Left colon (tissue), 2 donors: ENCODE measurements at regions not wholly inside any gene's neighbourhood (a gene's known extent, or its start where the extent isn't known, plus 50 kb on each side); places are given as distances from the start of the nearest gene placed in this dataset.
"Not testable (repeated sequence)": the region's sequence is repeated elsewhere in the genome, so short reads cannot be mapped to it uniquely, and the experiment has no call there.

Experiments
- ATAC-seq: fragments of 200-7000 bp; cut with Tn5 transposase; one replicate; pipeline ENCODE4 v1.9.1; 2020; ENCODE audit warnings: mild to moderate bottlenecking, moderate library complexity
- DNase-seq, 2 donors: peaks; one replicate each; pipeline ENCODE4 v3.0.0-alpha.2; 2020
- intact Hi-C, 2 donors: fragments of 100-400 bp; cut with DNase I in 1 of 2; cut with micrococcal nuclease in 1 of 2; formaldehyde crosslinking; loops; one replicate each; pipeline versions ENCODE4 v1.11.2 to v1.14.0; 2022; cut with DNase I, micrococcal nuclease
- donor health status: DM: no; HTN: no; CAD: no.
- donor health status: DM: yes; HTN: yes; CAD: no.

DNA sequence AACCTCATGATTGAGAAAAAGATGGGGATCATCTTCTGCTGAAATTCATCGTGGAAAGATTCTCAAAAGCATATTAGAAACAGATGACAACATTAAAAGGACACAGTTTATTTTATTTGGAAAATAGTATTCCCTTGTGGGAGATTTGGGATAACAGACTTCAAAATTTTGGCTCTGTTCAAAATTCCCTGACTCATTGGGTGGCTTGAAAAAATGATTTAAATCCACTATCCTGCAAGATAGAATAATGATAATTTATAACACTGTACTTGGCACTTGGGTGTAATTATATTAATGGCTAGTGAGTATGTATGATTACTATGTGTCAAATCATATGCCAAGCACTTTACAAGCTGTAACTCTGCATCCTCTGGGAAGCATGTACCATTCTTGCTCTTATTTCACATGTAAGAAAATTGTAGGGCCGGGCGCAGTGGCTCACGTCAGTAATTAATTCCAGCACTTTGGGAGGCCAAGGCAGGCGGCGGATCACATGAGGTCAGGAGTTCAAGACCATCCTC, 128.8 kb downstream of the LMNTD1 start:
- ATAC-seq (no peak), DNase-seq (no peak)
- intact Hi-C loops: no loop called here

DNA sequence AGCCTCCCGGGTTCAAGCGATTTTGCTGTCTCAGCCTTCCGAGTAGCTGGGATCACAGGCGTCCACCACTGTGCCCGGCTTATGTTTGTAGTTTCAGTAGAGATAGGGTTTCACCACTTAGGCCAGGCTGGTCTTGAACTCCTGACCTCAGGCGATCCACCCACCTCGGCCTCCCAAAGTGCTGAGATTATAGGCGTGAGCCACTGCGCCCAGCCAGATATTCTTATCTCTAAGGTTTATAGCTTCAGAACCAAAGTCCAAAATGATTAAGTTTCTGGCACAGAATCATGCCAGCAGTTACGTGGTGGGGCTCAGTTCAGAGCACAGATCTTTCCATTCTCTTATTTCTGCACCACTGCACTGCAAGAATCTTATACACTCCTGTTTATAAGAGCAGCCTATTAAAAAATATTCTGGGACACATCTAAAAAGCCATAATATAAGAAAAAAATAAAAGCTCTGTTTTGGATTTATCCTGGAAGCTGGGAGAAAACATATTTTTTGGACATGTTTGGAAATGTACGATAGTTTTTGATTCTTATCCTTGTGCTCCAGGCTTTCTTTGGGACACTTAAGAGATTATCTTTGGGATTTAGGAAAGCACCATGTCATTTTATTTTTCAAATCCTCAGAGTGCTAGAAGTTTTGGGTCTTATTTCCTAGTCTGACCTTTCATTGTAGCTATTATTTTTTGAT, 129.6 kb downstream of the LMNTD1 start:
- peak; percentile 98 for ATAC-seq
- peak; percentile 50 to 52 for DNase-seq
- intact Hi-C loops: no loop called here

DNA sequence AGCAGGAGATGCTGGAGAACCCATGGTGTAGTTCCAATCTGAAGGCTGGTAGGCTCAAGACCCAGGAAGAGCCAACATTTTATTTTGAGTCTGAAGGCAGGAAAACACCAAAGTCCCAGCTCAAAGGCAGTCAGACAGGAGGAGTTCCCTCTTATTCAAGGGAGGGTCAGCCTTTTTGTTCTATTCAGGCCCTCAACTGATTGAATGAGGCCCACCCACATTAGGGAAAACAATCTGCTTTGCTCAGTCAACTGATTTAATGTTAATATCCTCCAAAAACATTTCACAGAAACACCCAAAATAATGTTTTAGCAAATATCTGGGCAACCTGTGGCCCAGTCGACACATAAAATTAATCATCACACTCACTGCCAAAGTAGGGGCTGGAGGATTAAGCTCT, 130.8 kb downstream of the LMNTD1 start:
- intact Hi-C loops: no loop called here
- ATAC-seq (no peak), DNase-seq (no peak)

GRCh38 chr12:25421651-25422167, 131.4 kb downstream of the LMNTD1 start:
- ATAC-seq (no peak), DNase-seq (no peak)
- intact Hi-C loops: no loop called here

GRCh38 chr12:25420116-25420515, 133.0 kb downstream of the LMNTD1 start:
- intact Hi-C loops: no loop called here
- ATAC-seq (no peak), DNase-seq (no peak)

DNA sequence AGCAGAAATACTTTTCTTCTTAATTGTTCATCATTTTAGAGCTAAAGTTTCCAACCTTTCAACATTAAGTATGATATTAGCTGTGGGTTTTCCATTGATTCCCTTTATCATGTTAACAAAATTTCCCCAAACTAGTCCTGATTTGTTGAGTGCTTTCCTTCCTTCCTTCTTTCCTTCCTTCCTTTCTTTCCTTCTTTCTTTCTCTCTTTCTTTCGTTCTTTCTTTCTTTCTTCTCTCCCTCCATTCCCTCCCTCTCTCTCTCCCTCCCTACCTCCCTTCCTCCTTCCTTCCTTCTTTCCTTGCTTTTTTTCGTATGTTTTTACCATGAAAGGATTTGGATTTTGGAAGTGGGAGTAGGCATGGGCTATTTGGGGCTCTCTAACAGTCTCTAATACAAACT, 133.5 kb downstream of the LMNTD1 start:
- ATAC-seq: no peak
- no peak for DNase-seq
- intact Hi-C loops: no loop called here

GRCh38 chr12:25417071-25417470, 136.0 kb downstream of the LMNTD1 start:
- DNase-seq (no peak), ATAC-seq (no peak)
- intact Hi-C loops: no loop called here

GRCh38 chr12:25416516-25416915, 136.6 kb downstream of the LMNTD1 start:
- ATAC-seq (no peak), DNase-seq (no peak)
- intact Hi-C loops: no loop called here

DNA sequence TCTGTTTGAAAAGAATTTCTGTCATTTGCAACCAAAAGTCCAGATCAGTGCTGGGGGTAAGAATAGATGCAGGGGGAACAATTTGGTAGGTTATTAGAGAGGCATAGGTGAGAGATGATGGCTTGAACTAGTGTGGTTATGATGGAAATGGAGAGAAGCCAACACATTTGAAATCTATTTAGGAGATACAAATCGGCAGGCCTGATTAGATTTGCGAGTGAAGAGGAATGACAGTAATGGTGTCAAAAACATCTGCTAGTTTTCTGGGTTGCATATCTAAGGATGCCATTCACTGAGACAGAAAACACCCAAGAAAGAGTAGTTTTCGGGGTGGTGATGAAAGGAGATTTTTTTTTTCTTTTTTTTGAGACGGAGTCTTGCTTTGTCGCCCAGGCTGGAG, 138.1 kb downstream of the LMNTD1 start:
- no peak for ATAC-seq
- DNase-seq: no peak
- intact Hi-C loops: no loop called here

- intact Hi-C loops: no loop called here
- DNase-seq (no peak), ATAC-seq (no peak)
These were observed 140.3 kb downstream of the LMNTD1 start for GRCh38 chr12:25412735-25413134.

DNA sequence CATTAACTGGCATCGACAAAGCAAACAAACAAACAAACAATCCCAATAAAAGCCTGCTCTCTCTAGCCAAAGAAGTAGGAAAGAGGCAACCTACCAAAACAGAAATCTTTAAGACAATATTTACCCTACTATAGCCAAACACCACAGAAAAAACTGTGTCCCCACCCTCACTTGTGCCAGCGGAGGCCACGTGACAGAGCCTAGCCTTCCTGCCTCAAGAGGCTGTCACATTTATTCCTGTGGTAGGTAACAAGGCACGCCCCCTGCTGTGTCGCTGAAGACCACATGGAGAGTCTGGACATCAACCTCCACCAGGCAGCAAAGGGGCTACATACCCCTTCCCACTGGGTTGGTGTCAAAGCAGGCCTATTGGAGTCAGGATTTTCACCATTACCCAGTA, 148.1 kb downstream of the LMNTD1 start:
- intact Hi-C loops: no loop called here
- DNase-seq: no peak
- peak; percentile 60 for ATAC-seq

DNA sequence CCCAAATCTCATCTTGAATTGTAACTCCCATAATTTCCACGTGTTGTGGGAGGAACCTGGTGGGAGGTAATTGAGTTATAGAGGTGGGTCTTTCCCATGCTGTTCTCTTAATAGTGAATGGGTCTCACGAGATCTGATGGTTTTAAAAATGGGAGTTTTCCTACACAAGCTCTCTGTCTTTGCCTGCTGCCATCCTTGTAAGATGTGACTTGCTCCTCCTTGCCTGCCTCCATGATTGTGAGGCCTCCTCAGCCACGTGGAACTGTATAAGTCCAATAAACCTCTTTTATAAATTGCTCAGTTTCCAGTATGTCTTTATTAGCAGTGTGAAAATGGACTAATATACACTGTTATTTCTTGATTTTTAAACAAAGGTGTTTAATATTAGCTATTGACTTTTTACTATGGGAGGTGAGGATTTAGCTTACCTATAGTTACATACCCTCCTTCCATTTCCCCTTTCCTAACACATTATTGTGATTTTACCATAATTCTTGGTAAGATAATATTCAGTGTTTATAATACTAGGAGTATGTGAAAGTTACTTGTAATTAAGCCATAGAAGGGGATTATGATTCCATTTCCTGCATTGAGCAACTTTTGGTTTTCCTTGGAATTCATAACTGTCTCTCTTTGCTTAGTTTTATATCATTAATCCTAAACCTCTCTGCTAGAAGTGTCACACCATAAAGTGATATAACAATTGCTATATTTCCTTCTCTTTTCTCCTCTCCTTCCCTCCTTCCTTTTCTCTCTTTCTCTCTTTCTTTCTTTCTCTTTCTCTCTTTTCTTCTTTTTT, 151.0 kb upstream of the KRAS start:
- DNase-seq: no peak
- ATAC-seq: no peak
- intact Hi-C loops: no loop called here

DNA sequence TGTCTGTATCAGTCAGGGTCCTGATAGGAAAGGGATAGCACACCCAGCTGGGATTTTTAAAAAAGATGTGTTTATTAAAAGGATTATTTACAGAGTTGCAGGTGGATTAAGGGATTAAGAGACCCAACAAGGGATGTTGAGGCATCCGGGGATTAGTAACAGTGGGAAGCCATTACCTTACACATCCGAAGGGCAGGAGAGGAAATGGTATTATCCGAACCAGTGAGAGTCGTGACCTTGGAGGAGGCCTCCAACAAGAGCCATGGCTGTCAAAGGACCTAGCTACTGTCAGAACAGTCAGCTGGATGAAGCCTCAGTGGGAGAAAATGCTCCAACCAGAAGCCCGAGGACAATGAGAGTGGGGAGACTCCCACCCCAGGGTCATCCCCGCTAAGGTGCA, 146.3 kb upstream of the KRAS start:
- ATAC-seq: no peak
- intact Hi-C loops: no loop called here
- DNase-seq: no peak

GRCh38 chr12:25395227-25395626, 144.5 kb upstream of the KRAS start:
- DNase-seq: no peak
- ATAC-seq: no peak
- intact Hi-C loops: no loop called here

DNA sequence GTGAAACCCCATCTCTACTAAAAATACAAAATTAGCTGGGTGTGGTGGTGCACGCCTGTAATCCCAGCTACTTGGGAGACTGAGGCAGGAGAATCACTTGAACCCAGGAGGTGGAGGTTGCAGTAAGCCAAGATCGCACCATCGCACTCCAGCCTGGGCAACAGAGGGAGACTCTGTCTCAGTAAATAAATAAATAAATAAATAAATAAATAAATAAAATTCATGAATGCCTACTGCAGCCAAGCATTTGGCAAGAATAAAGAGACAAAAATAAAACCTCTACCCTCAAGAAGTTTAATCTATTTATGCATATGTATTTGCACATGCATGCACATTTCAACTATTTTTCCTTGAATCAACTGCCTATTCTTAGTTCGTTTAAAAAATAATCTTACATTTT, 144.0 kb upstream of the KRAS start:
- intact Hi-C loops, DNase-seq, ATAC-seq: not testable (repeated sequence)

DNA sequence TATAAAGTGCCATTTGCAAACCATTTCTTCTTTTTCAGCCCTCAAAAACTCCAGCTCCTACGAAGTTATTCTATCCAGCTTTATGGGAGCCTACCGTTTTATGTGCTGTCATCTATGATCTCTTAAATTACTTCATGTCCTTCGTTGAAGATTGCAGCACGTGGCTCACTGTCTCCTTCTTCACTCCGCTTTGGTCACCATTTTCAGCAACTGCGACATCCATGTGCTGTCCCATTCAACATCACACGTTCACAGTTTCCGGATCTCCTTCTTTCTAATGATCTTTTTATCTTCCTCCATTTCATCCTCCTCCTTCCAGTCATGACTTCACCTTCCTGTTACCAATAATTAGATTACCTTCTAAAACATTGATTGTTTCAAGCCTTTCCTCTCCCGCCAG, 143.3 kb upstream of the KRAS start:
- DNase-seq: no peak
- intact Hi-C loops: no loop called here
- no peak for ATAC-seq

DNA sequence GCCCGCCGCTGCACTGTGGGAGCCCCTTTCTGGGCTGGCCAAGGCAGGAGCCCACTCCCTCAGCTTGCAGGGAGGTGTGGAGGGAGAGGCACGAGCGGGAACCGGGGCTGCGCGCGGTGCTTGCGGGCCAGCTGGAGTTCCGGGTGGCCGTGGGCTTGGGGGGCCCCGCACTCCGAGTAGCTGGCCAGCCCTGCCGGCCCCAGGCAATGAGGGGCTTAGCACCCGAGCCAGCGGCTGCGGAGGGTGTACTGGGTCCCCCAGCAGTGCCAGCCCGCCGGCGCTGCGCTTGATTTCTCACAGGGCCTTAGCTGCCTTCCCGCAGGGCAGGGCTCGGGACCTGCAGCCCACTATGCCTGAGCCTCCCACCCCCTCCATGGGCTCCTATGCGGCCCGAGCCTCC, 140.6 kb upstream of the KRAS start:
- intact Hi-C loops, ATAC-seq, DNase-seq: not testable (repeated sequence)

DNA sequence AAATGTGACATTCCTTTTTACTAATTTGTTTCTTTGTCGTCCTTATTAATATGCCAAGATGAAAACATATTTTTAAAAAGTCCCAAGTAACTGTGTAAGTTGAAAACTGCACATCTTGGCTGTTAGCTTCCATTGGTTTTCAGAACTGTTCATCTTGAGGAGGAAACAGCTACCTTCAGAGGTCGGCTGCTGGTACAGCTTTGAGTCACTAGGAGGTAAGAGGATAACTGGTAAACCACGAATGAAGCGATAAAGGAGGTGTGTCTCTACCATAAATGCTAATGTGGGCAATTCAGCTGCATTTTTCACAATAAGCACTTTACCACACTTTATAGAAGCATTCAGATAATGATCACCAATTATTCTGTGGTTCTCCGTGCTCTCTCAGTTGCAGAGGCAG, 137.5 kb upstream of the KRAS start:
- intact Hi-C loops: no loop called here
- peak in 1 of 2 donors; percentile 46 for DNase-seq
- peak; percentile 39 for ATAC-seq

DNA sequence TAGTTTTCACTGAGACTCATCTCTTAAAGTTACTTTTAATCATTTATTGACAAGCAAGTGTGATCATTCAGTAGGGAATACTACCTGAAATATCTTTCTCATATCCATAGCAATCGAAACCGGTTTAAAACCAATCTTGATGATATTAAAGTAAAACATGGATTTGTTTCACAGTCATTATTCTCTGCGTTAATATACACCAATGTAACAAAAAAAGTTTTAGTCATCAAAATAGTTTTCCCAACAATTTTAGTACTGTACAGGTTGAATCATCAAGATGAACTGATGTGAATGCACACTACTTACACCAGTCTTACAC, 137.0 kb upstream of the KRAS start:
- ATAC-seq: no peak
- intact Hi-C loops: no loop called here
- no peak for DNase-seq
